Inflammatory macrophage (primary cell): ENCODE measurements at regions not wholly inside any gene's neighbourhood (a gene's known extent, or its start where the extent isn't known, plus 50 kb on each side); places are given as distances from the start of the nearest gene placed in this dataset.

ENCODE experiments used
- DNase-seq, 2 donors: peaks; one replicate each; pipeline ENCODE4 v3.0.0-alpha.2; 2020 to 2022

DNA sequence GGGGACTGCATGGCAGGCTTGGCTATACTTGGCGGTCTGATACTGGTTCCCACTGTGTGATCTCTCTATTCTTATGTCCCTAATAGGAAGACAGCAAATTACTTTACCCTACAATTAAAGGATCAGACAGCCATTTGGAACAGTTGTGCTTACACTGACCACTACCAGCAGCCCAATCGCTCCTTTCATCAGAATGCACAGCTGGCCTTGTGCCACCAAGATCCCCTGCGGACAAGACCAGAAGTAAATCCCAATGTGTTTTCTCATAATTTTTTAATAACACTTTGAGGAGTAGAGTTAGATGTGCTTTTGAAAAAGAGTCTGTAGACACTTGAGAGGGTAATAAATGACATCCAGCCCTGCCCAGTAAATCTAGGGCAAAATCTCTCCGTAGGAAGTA lies 297.2 kb upstream of the ZNF32 start:
- no peak for DNase-seq

DNA sequence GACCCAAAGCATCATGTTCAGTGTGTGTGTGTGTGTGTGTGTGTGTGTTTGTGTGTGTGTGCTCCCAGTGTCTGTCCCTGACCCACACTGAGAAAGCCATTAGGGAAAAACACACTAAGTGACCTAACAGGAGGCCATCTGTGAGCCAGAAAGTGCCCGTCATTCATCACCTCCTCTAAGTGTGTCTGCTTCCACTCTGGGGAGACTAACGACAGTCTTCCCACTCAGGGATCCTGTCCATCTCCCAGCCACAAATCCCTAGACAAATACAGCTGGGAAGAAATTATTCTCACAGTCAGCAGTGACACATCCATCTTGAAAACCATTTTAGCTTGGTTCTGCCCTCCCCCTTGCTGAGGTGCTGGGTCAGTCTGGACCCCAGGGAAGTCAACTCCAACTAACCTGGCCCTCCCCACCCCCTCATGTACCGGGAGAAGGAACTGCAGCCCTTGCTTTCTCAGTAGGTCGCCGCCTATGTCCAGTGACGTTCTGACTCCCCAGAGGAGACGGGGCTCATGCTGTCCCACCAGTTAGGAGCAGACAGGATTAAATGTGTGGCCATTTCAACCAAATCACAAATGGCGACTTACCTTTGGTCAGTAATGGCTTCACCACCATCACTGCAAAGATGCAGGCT lies 296.5 kb upstream of the ZNF32 start:
- no peak for DNase-seq

DNA sequence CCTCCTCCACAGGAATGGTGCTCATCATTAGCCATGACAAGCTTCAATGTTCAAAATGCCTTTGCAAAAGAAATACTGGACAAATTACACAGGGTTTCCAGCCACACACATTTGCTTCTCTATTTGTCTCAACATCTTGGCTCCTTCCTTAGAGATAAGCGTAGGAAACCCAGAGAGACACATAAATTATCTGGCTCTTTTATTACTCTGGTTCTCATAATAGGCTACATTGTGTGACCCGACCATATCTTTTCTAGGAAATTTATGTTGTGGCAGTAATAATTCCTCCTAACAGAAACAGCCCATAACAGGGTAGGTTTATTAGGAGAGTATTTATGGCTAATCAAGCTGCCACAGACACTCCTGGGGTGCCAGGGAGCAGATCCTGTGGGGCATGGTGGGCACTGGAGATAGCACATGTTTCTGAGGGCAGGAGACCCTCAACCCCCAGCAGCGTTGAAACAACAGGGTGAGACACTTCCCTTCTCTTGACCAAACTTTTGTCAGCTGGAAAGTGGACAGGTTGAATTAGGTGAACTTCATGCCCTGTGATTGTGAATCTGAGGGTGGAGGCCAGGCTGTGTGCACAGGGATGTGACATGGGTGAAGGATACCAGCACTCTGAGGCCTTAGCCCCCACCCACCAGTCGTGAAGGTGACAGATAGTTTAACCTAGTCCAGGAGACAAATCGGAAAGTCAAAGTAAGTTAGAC lies 295.9 kb upstream of the ZNF32 start:
- no peak for DNase-seq

DNA sequence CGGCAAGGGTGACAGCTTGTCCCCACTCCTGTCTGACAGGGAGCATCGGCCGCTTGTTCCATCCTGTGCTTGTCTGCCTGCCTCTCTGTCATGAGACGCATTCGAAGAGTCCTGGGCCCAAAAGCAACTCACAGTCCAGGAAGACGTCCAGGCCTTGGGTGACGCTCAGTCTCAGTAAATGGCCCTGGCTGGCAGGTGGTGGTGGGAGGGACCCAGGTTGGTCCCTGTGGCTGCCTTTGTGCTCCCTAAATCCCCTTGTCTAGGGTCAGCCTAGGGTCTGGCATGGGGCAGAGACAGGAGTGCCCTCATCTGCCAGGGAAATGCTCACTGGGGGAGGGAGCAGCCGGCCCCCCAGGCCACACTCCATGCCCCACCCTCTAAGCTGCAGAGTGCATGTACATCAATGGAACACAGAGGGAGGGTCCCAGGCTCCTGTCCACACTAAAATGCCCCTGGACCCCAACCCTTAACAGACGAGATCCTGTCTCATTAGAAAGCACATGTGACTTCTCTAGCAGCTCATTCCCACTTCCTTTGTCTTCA lies 295.2 kb upstream of the ZNF32 start:
- DNase-seq, result no peak

DNA sequence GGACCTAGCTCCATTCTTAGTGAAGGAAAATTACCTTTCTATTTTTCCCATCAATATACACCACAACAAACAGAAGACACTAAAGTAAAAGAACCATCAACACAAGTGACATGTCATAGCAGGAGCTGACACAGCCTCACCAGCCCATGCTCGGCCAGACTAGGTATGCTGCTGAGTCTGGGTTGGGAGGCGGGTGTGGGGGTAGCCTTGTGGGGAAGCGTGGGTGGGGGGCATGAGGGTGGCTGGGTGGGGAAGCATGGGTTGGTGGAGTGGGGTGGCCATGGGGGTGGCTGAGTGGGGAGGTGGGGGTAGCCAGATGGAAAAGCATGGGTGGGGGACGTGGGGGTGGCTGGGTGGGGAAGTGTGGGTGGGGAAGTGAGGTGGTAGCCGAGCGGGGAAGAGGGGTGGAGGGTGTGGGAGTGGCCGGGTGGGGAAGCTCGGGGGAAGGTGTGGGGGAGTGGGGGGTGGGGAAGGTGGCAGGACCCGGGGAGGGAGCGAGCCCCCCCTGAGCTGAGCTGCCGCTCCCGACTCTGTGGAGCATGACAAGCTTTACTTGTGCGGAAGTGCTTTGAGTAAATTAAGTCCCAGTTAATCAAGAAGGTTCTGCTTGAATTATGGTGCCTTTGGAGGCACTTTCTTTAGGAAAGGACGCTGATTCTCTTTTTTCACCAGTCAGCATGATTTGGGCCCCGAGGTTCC lies 294.6 kb upstream of the ZNF32 start:
- no peak for DNase-seq

DNA sequence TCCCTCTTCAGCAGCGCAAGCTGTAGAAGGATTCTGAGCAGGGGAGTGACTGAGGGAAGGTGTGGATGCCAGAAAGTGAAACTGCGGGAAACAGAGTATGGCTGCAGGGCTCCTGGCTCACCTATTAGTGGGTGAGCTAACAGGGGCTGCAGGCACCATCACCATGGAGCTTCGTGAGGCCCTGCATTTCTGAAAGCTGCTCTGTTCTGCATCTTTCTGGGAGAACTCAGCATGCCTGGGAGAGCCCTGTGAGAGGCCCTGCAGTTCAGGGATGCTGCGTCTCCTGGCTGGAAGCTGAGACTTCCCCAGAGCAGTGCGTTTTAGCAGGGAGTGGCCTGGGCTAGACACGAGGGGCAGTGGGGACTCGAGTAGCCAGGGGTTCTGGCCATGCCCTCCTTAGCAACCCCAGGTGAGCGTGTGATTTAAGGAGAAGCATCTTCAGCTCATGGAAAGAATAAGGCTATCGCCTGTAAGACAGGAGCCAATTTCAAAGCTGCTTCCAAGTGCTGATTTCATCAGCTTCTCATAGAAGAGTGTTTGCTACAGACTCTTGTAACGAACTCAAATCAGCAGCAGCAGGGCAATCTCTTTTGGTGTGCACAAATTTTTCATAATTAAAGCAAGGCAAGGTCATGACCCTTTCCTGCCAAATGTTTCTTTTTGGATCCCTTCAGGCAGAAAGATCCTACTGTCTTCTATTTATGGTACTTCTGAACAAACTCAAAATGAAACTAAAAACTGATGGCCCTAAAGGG lies 293.6 kb upstream of the ZNF32 start:
- no peak for DNase-seq

DNA sequence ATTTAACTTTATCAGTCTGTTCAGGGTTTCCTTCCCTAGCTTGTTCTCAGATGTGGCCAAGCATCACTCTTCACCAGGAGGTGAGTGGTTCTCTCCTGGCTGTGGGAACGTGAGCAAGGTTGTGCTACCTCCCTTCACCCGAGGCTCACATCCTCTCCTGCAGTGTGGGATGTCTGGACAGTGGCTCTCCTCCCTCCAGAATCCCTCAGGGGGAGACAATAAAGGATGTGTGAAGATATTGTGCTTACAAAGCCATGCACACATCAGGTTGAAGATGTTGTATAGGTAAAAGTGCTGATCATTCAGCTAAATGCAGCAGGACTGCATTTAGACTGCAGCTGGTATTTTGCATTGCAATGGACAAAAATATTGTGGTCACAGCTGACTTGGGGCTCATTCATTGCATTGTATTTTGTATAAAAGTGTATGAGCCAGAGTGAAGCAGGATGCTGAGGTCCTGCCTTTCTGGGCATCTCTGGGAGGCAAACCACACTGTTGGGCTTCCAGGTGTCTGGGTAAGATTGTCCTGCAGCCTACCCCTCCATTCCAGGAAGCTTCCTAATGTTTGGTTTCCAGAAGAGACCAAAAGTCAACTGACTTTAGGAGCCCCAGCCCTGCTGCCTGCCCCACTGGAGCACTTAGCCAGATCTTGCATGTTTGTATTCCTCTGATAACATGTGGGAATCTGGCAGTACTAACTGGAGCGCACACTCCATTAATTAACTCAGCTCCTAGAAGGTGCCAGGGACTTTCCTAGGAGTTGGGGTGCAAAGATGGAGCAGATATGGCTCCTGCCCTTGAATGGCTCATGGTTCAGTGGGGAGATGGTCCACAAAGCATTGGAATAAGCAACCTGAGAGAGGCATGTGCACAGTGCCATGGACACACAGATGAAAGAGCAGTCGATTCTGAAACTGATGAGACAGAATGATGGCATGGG lies 292.5 kb upstream of the ZNF32 start:
- DNase-seq, result no peak

DNA sequence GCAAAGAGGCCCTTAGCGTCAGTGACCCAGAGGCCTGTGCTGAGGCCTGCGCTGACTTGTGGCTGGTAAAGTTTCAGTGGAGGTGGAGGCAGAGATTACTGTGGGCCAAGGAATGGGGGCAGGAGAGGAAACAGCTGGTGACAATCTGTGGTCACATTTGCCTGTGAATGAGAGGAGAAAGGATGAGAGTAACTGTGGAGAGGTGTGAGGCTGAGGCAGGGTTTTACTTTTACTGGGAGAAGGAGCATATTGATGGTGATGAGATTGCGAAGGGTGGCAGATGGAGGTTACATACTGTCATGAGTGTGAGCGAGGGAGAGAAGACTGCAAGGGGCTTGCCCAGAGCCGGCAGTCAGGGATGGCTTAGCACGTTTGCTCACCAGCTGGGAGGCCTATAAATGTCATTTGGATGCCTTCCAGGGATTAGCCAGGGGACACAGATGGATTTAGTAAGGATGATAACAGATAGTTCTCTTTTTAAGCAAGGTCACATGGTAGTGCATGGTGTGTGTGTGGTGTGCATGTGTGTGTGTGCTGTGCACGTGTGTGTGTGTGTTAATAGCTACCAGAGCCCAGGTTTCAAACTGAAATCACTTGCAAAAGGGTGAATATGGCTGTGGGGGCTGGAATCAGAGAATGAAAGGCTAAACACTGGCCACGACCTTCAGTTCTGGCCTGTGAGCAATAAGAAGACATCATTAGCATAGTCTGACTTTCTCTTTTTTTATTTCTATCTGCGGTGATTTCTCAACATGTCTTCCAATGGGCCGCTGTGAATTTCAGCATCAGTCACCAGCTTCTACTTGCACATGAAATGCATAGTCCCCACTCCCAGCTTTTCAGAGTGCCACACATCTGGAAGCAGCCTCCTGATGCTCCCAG lies 291.5 kb upstream of the ZNF32 start:
- DNase-seq, result no peak

DNA sequence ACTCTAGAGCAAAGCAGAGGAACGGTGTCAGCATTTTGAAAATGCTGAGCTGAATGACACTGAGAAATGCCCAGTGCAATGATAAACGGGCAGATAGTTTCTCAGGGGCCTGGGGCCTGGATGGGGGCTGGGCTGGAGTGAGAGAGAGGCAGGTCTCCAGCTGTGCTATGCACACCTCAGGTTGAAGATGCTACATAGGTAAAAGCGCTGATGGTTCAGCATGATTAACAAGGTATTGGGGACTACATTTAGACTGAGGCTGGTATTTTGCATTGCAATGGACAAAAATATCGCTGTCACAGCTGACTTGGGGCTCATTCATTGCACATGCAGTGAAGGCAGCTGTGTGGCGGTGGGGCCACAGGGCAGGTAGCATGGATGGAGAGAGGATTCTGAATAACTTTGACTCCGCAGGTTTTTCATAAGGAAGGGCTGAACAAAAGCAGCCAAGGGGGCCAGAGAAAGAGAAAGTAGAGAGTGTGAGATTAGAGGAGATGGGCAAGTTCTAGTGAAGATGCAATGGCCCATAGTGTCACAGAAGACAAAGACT lies 290.8 kb upstream of the ZNF32 start:
- DNase-seq, result no peak

DNA sequence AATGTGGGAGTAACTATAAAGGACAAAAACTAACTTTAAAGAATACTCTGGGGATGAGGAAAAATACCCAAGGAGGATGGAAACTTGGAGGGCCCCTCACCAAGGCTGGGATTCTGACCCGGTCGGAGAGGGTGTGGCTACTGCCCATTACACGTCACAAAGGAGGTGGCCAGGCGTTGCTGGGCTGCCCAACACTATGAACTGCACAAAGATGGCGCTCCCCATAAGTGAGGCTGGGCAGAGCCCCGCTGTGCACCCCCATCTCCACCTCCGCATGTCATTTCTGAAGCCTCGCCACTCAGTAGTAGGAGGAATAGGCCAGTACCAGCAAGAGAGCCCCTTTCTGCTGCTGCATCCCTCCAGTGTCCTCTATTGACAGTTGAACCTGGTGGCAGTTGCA lies 290.1 kb upstream of the ZNF32 start:
- no peak for DNase-seq

DNA sequence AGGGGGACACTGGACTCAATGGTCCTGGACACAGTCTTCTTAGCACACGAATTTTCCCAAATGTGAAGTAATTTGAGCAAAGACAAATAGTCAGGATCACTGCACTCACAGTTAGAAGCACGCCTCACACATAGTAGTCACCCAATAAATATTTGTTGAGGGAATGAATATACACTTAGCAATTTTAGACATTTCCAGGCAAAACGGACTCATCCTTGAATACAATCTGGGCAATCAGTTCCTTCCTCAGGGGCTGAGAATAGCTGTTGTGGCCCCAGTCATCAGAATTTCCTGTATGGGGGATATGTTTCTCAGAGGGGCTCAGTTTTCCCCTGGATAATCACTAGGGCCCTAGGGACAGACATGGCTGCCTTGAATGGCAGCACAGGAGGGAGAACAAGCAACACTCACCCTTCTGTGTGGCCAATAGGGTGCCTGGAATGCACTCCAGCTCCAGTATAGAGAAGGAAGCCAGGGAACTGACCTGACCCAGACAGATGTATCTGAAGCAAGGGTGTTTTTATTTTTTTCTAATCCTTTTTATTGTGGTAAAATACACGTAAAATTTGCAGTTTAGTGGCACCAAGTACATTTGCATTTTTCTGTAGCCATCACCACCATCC lies 282.7 kb upstream of the ZNF32 start:
- DNase-seq, result no peak

DNA sequence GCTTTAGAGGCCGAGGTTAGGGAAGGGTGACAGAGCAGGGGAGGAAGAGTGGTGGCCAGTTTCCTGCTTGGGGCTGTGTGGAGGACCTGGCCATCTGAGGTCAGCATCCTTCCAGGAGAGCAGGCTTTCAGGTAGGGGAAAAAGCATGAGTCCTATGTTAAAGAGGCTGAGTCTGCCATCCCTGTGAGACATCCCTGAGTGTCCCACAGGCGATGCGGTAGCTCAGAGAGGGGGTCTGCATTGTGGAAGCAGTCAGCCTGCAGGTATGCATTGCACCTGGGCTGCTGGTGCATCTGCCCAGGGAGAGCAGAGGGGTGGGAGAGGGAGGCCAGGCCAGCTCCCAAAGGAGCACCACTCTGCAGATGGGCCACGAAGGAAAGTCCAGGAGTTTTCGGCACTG lies 282.1 kb upstream of the ZNF32 start:
- DNase-seq, result no peak

DNA sequence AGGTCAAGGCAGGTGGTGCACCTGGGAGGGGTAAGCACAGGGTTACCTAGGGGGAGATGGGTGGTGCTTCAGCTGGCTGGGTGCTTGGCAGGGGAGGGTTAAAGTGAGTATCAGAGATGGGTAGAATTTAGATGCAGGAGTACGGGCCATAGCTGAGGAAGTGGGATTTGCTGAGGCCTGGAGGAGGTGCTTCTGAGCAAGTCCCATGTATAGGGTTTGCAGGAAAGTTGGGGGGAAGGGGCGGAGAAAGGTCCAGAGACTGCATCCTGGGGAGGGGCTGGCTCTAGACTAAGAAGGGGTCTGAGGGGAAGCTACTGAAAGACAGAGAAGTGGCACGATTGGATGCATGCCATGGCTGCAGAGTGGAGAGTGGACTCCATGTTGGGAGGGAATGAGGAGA lies 281.6 kb upstream of the ZNF32 start:
- DNase-seq, result no peak

DNA sequence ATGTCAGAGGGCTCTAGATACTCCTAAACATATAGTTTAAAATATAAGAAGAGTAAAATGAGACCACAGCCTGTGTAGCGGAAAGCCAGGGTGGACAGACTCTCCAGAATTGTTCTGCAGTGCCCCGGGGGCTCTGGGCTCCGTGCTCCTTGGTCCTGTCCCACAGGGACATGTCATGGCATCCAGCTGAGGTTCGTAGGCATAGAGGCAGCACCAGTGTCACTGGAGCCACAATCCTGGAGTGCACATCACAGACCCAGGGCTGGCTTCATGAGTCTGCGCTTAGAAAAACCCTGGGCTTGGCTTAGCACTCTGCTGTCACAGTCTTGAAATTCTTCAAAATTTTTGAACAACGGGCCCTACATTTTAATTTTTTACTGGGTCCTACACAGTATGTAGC lies 280.4 kb upstream of the ZNF32 start:
- no peak for DNase-seq

DNA sequence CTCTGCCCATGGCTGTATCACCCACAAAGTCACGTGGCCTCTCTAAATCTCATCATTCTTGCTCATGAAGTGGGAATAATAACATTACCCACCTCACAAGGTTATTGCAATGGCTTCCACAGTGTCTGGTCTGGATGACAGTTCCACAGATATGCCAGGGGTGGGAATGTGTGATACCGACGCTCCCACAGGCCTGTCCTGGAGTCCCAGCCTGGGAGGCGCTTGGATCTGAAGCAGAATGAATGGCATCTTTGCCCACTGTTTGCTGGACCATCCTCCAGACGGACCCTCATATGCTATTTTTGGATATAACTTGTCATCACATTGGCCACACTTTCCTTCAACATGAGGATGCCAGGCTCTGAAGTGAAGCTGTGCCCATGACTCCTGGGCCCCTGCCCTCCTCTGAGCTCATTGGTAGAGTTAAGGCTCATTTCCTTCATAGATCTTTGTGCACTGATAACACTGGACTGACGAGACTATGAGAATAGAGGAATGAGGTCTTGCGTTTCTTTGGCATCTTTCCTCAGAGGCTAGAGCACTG lies 279.8 kb upstream of the ZNF32 start:
- no peak for DNase-seq

DNA sequence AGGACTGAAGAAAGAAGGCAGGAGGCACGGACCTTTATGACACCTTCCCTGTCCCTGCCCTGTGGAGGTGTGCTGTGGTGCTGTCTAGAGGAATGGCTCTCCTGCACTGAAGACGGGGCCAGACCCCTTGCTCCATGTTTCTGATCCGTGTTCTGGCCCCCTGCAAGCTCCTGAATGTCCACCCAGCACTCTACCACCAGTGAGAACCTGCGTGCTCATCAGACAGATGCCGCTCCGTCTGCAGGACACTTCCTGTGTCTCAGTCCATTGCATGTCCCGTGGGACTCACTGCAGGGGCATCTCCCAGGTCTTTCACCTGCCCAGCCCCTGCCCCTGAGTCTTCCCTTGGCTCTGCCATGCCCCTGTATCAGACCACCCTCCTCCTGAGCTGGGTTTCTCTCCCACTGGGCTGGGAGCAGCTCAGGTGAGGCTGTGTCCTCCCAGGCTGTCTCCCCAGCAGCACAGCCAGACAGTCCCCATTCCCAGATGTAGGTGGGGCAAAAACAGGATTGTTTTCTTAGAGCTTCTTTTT lies 278.3 kb upstream of the ZNF32 start:
- DNase-seq, result no peak

DNA sequence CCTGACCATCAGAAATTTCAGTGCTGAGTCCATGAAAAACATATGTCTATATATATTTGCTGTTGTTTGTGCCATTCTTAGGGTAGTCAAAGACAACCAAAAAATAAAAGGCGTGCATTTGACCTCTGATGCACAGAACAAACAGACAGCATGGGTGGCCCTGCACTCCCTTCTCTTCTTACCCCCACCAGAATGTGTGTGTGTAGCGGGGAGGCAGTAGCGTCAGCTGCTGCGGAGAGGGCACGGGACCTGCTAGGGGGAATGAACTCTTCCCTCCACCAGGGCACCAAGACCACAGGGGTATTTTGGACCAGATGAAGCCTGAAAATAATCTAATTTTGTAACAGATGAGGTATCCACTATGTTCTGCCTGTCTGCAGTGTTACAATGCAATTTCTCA lies 277.7 kb upstream of the ZNF32 start:
- DNase-seq, result no peak

DNA sequence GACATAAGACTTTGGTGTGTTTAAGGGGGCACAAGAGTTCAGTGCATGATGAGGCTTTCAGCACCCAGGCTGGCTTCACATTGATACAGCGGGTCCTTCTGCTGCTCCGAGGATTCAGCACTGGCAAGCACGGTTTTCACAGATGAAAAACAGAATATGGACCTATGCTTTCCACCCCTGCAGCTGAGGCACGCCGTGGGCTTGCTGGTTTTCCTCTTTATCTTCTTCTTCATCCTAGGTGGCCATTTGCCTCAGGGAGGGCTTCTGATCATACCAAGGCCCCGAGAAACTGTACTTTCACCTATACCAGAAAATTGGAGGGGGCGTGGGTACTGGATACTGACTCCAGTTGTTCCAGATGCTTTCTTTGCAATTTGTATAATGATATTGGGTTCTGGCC lies 277.1 kb upstream of the ZNF32 start:
- DNase-seq, result no peak

DNA sequence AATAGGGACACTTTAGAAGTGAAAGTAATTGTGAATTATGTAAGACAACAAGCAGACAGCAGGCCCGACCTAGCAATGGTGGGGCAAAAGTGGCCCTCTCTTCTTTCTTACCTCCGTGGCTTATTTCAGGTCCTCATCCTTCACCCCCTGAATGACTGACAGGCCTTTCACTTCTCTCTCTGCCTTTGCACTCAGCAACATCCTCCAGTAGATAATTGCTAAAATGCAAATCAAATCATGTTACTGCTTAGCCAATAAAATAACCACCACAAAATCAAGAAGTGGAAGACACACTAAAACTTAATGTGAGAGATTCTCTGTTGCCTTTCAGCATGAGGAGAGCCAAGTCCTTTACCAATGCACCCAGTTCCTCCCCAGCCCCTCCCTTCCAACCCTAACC lies 274.6 kb upstream of the ZNF32 start:
- DNase-seq, result no peak
